RWPE1 (cell line): ENCODE measurements at regions not wholly inside any gene's neighbourhood (a gene's known extent, or its start where the extent isn't known, plus 50 kb on each side); places are given as distances from the start of the nearest gene placed in this dataset.
"Not testable (repeated sequence)": the region's sequence is repeated elsewhere in the genome, so short reads cannot be mapped to it uniquely, and the experiment has no call there.

Source experiments
- CTCF ChIA-PET: fragments of 350-600 bp; sonication (Branson Sonifier 250); formaldehyde crosslinking; extraction: SDS; loops from one replicate; lab custom pipeline; 2021; lab: Yijun Ruan, JAX
- POLR2A ChIA-PET: fragments of 400-600 bp; formaldehyde crosslinking; extraction: SDS; loops from one replicate; lab custom pipeline; 2020; ENCODE audit warnings: antibody characterized with exemption; ENCODE audit not compliant: low non-redundant PET; lab: Yijun Ruan, JAX
- DNase-seq: peaks from one replicate; pipeline ENCODE4 v3.0.0; 2012; ENCODE audit warnings: low spot score
- H3K27ac ChIP-seq: fragments of 450-650 bp; 2 replicates; pipeline ENCODE4 v1.5.1; 2017
- CTCF ChIP-seq: fragments of 450-650 bp; conservative IDR thresholded peaks from 2 replicates; pipeline ENCODE4 v1.5.1; 2017; ENCODE audit warnings: low read depth, mild to moderate bottlenecking

- TF ChIP-seq CTCF, result no peak
- H3K27ac ChIP-seq, result no peak overlapping the region
- CTCF ChIA-PET, result no interaction called here
- no peak for DNase-seq
- POLR2A ChIA-PET, result no interaction called here
These were observed 59.0 kb upstream of the NKD1 start for GRCh38 chr16:50489182-50489581.

GRCh38 chr16:50487528-50487927 is 60.7 kb upstream of the NKD1 start:
- no peak overlapping the region for H3K27ac ChIP-seq
- no peak for TF ChIP-seq CTCF
- CTCF ChIA-PET, result no interaction called here
- no peak for DNase-seq
- POLR2A ChIA-PET, result no interaction called here

- DNase-seq, POLR2A ChIA-PET: not testable (repeated sequence)
- CTCF ChIA-PET, result interaction anchor here (0.6 kb wide), 1 partner anchor 440 kb away, joined by 8 read pairs; no protein-coding TSS in a partner anchor
These were observed 62.0 kb upstream of the NKD1 start for GRCh38 chr16:50486162-50486561.

GRCh38 chr16:50485232-50485631 is 63.0 kb upstream of the NKD1 start:
- no peak overlapping the region for H3K27ac ChIP-seq
- no peak for TF ChIP-seq CTCF
- POLR2A ChIA-PET, result no interaction called here
- DNase-seq, result no peak
- CTCF ChIA-PET, result no interaction called here

More at GRCh38 chr16:50486162-50486561, 62.0 kb upstream of the NKD1 start:
- not testable (repeated sequence) for H3K27ac ChIP-seq

GRCh38 chr16:50482271-50482670 is 65.9 kb upstream of the NKD1 start:
- H3K27ac ChIP-seq, result no peak overlapping the region
- DNase-seq, result no peak
- ChIA-PET CTCF (no interaction called here), POLR2A (interaction anchor here (0.7 kb wide), 1 partner anchor 1439 kb away, joined by 8 read pairs; no protein-coding TSS in a partner anchor)
- TF ChIP-seq CTCF, result no peak

- CTCF ChIA-PET, result no interaction called here
- DNase-seq, result no peak
- no peak for TF ChIP-seq CTCF
- POLR2A ChIA-PET, result no interaction called here
- no peak overlapping the region for H3K27ac ChIP-seq
These were observed 68.0 kb upstream of the NKD1 start for GRCh38 chr16:50480206-50480605.

GRCh38 chr16:50479771-50480170 is 68.4 kb upstream of the NKD1 start:
- no peak for DNase-seq
- ChIA-PET CTCF (no interaction called here), POLR2A (no interaction called here)
- no peak overlapping the region for H3K27ac ChIP-seq
- TF ChIP-seq CTCF, result no peak
